K562 (cell line): ENCODE measurements at regions not wholly inside any gene's neighbourhood (a gene's known extent, or its start where the extent isn't known, plus 50 kb on each side); places are given as distances from the start of the nearest gene placed in this dataset.

Experiments used
- ATAC-seq: fragments of 200-7000 bp; cut with Tn5 transposase; 3 replicates; pipeline ENCODE4 v1.9.1; 2020; ENCODE audit warnings: moderate library complexity
- BruUV-seq: library from RNA; stranded (reverse); fragments of 400-500 nt; replicated peaks from 2 replicates; lab custom pipeline; 2021; lab: Mats Ljungman, UMichigan
- CTCF ChIA-PET: fragments of 300-600 bp; formaldehyde crosslinking; extraction: SDS; loops from one replicate; lab custom pipeline; 2021; ENCODE audit warnings: low intra/inter-chr PET ratio; lab: Yijun Ruan, JAX
- POLR2A ChIA-PET: fragments of 300-600, 350-650 bp; sonication (Branson Sonifier 250); formaldehyde crosslinking; extraction: SDS; loops from one replicate; lab custom pipeline; 2021; ENCODE audit warnings: antibody characterized with exemption, inconsistent platforms; lab: Yijun Ruan, JAX
- DNase-seq, 4 experiments: peaks; one replicate each; pipeline versions ENCODE4 v3.0.0 to v3.0.0-alpha.2; 2011 to 2018; ENCODE audit warnings: low spot score in 3 of 4, mixed read lengths in 3 of 4; ENCODE audit errors: extremely low read depth in 1 of 4
- FAIRE-seq: peaks from 2 replicates; lab custom pipeline; 2011; peaks lifted over from hg19 to GRCh38; lab: Jason Lieb, UNC
- H2AFZ ChIP-seq: 2 replicates; pipeline ENCODE4 v1.6.0; 2011; ENCODE audit warnings: low read depth, low read length, control low read depth, inconsistent platforms
- H3K27ac ChIP-seq: fragments of 200-600 bp; 3 replicates; pipeline ENCODE4 v1.8.0; 2011; ENCODE audit warnings: low read depth, mild to moderate bottlenecking, control low read depth, inconsistent platforms, low read length, moderate library complexity, mixed read lengths; ENCODE audit errors: extremely low read depth
- H3K27me3 ChIP-seq, 2 experiments: fragments of 300-600 bp in 1 of 2; 2 replicates in 1 of 2; 3 replicates in 1 of 2; pipeline versions ENCODE4 v1.6.0 to v1.8.0; 2011; ENCODE audit warnings: inconsistent platforms in 2 of 2, low read length in 2 of 2, mild to moderate bottlenecking in 1 of 2, mixed read lengths in 1 of 2, moderate library complexity in 1 of 2; ENCODE audit not compliant: control insufficient read depth in 2 of 2, insufficient read depth in 2 of 2
- H3K36me3 ChIP-seq: fragments of 300-600 bp; 3 replicates; pipeline ENCODE4 v1.8.0; 2011; ENCODE audit warnings: mild to moderate bottlenecking, low read length, inconsistent platforms; ENCODE audit not compliant: control insufficient read depth, insufficient read depth
- H3K4me1 ChIP-seq, 2 experiments: fragments of 200-600 bp in 1 of 2; replicated peaks in 1 of 2; 2 replicates in 1 of 2; 3 replicates in 1 of 2; pipeline versions ENCODE4 v1.5.1 to v1.8.0; 2011; ENCODE audit warnings: inconsistent platforms in 2 of 2, low read length in 2 of 2, mild to moderate bottlenecking in 1 of 2, mixed read lengths in 1 of 2, moderate library complexity in 1 of 2; ENCODE audit not compliant: control insufficient read depth in 2 of 2, insufficient read depth in 2 of 2
- H3K4me2 ChIP-seq: 2 replicates; pipeline ENCODE4 v1.6.1; 2011; ENCODE audit warnings: low read length, control low read depth, inconsistent platforms, mixed read lengths; ENCODE audit not compliant: insufficient read depth
- H3K4me3 ChIP-seq: fragments of 200-600 bp; sonication (generic), shearing (Covaris generic); 2 replicates; pipeline ENCODE4 v1.5.1; 2016; ENCODE audit warnings: control low read depth, inconsistent platforms
- H3K79me2 ChIP-seq: fragments of 200-600 bp; 3 replicates; pipeline ENCODE4 v1.8.0; 2011; ENCODE audit warnings: low read length, inconsistent platforms; ENCODE audit not compliant: control insufficient read depth, insufficient read depth
- H3K9ac ChIP-seq, 2 experiments: 2 replicates each; pipeline versions ENCODE4 v1.6.0 to v1.6.1; 2011; ENCODE audit warnings: low read depth in 2 of 2, low read length in 2 of 2, control low read depth in 1 of 2, inconsistent platforms in 1 of 2, mild to moderate bottlenecking in 1 of 2, mixed read lengths in 1 of 2; ENCODE audit not compliant: insufficient read depth in 1 of 2
- H3K9me1 ChIP-seq: one replicate; pipeline ENCODE4 v1.6.0; 2011; ENCODE audit warnings: inconsistent platforms, mild to moderate bottlenecking, low read length, moderate library complexity; ENCODE audit not compliant: control insufficient read depth, insufficient read depth
- H3K9me3 ChIP-seq: replicated peaks from 2 replicates; pipeline ENCODE4 v1.5.1; 2011; ENCODE audit warnings: low read depth, low read length, inconsistent platforms; ENCODE audit not compliant: control insufficient read depth, insufficient read depth
- H4K20me1 ChIP-seq: replicated peaks from 2 replicates; pipeline ENCODE4 v1.6.1; 2011; ENCODE audit warnings: low read length, inconsistent platforms, mixed read lengths; ENCODE audit not compliant: control insufficient read depth, insufficient read depth
- DIDO1 ChIP-seq: fragments of 450-650 bp; IDR thresholded peaks from 2 replicates; pipeline ENCODE4 v1.6.1; 2016; ENCODE audit warnings: low read depth, missing biosample characterization, missing genetic modification characterization
- NBN ChIP-seq: fragments of 450-650 bp; IDR thresholded peaks from 2 replicates; pipeline ENCODE4 v1.6.1; 2016; ENCODE audit warnings: low read depth, mild to moderate bottlenecking
- NR2F6 ChIP-seq: fragments of 450-650 bp; formaldehyde crosslinking; IDR thresholded peaks from 2 replicates; pipeline ENCODE4 v1.4.0; 2020; ENCODE audit warnings: mild to moderate bottlenecking
- RFX1 ChIP-seq: fragments of 450-650 bp; IDR thresholded peaks from 2 replicates; pipeline ENCODE4 v1.6.1; 2016; ENCODE audit warnings: mild to moderate bottlenecking, moderate library complexity
- SMARCB1 ChIP-seq: IDR thresholded peaks from 2 replicates; pipeline ENCODE4 v1.6.1; 2011; ENCODE audit warnings: improper control_type of control experiment, low read depth; ENCODE audit not compliant: insufficient read length
- STAT5A ChIP-seq: IDR thresholded peaks from 2 replicates; pipeline ENCODE4 v1.6.1; 2012; ENCODE audit warnings: low read length, inconsistent platforms, borderline replicate concordance
- TFAM ChIP-seq: fragments of 250-450 bp; sonication (Bioruptor Pico); conservative IDR thresholded peaks from 2 replicates; pipeline ENCODE4 v1.5.0; 2021; ENCODE audit warnings: mild to moderate bottlenecking, moderate library complexity
- ZFP36 ChIP-seq: fragments of 150-350 bp; IDR thresholded peaks from 2 replicates; pipeline ENCODE4 v1.6.1; 2018; ENCODE audit warnings: low read length, low read depth; ENCODE audit not compliant: partially characterized antibody
- ZNF263 ChIP-seq: sonication (generic); formaldehyde crosslinking; IDR thresholded peaks from 2 replicates; pipeline ENCODE4 v1.8.0; 2022; ENCODE audit warnings: mild to moderate bottlenecking, missing genetic modification reagents, borderline replicate concordance
- WGBS: fragments of 100-300 bp; shearing (Covaris generic); methylation state at CpG from one replicate; pipeline ENCODE4 v1.1.6; 2016; ENCODE audit warnings: low coverage, mixed read lengths; ENCODE audit not compliant: insufficient coverage; ENCODE audit errors: missing lambda C conversion rate; 5-methylcytosine and 5-hydroxymethylcytosine counted together
- in situ Hi-C: fragments of 300-500 bp; cut with MboI; formaldehyde crosslinking; loops from 4 replicates; pipeline ENCODE4 v1.15.0; 2018; ENCODE audit warnings: inconsistent platforms, mixed read lengths
- intact Hi-C: fragments of 100-400 bp; cut with micrococcal nuclease; formaldehyde crosslinking; loops from 2 replicates; pipeline ENCODE4 v1.14.2; 2022

GRCh38 chr11:109597336-109597735 lies 175.3 kb downstream of the C11orf87 start:
- ATAC-seq (no peak), FAIRE-seq (no peak), DNase-seq (no peak)
- ChIA-PET CTCF (no interaction called here), POLR2A (no interaction called here)
- Histone ChIP-seq H4K20me1 (no peaks in the 10 kb centered on the region), H3K4me1 (no peaks in the 10 kb centered on the region), H3K79me2 (no peaks in the 10 kb centered on the region), H3K4me2 (no peak overlapping the region), H3K9ac (no peak overlapping the region), H3K27ac (no peak overlapping the region), H2AFZ (no peak overlapping the region), H3K36me3 (no peaks in the 10 kb centered on the region), H3K4me3 (no peak overlapping the region), H3K9me3 (no peaks in the 10 kb centered on the region), H3K9me1 (no peaks in the 10 kb centered on the region), H3K27me3 (no peaks in the 10 kb centered on the region)
- 0% methylated on average over 4 of the region's 4 CpGs for WGBS
- in situ Hi-C loops (no loop called here), intact Hi-C loops (no loop called here)
- no peak for TF ChIP-seq DIDO1 (tag)
- TF ChIP-seq STAT5A = no peak
- no peak for TF ChIP-seq RFX1
- TF ChIP-seq ZFP36 = no peak
- no peak for TF ChIP-seq NBN
- TF ChIP-seq SMARCB1 = no peak
- TF ChIP-seq NR2F6 (CRISPR knock-in tag) = no peak
- TF ChIP-seq TFAM (CRISPR knock-in tag) = no peak
- TF ChIP-seq ZNF263 = no peak
- BruUV-seq = no TSS peak
